ENCODE measurements at regions not wholly inside any gene's neighbourhood (a gene's known extent, or its start where the extent isn't known, plus 50 kb on each side); places are given as distances from the start of the nearest gene placed in this dataset.

DNA sequence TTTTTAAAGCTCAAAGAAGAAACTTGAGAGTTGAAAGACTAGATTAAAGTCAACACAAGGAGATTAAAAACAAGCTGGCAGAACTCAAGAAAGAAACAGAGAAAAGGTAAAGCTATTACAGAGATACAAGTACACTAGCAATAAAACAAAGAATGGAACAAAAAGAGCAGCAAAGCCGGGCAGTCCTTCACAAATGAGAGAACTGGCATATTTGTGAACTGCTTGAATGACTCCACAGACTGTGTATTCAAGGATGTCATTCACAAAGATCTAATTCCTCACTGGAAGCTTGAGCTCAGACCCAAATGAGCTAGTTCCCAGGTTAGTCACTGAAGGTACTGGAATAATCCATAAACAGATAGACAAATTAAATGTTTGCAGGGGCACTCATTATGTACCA, 318.0 kb downstream of the MYCN start:
- no peak overlapping the region for H2AFZ ChIP-seq (replicated peaks; ENCODE audit: low read length, poor library complexity)
- H3K4ac ChIP-seq (ENCODE audit: low read depth, low read length), result no peak overlapping the region
- H3K23ac ChIP-seq (ENCODE audit: low read depth, low read length), result no peak overlapping the region
- H3K4me1 ChIP-seq (ENCODE audit: control insufficient read depth, insufficient read depth, low read length), result no peaks in the 10 kb centered on the region
- no peak overlapping the region for H2BK15ac ChIP-seq (ENCODE audit: low read depth, low read length)
- no peak overlapping the region for H2AK5ac ChIP-seq (ENCODE audit: low read depth, low read length)
- H4K91ac ChIP-seq (ENCODE audit: insufficient read depth, low read depth, low read length), result no peak overlapping the region
- H3K14ac ChIP-seq (replicated peaks; ENCODE audit: low read depth, low read length), result no peak overlapping the region
- no peak overlapping the region for H4K5ac ChIP-seq (ENCODE audit: low read depth, low read length)
- H3K9me3 ChIP-seq (ENCODE audit: control insufficient read depth, insufficient read depth, low read length), result peaks cover 29% of the 10 kb centered on the region
- H3K56ac ChIP-seq (ENCODE audit: extremely low read depth, insufficient read depth, low read length), result no peak overlapping the region
- H3K27ac ChIP-seq (ENCODE audit: insufficient read depth, low read length), result no peak overlapping the region
- no peak overlapping the region for H2AK9ac ChIP-seq (replicated peaks; ENCODE audit: low read depth, low read length, poor library complexity)
- H2BK20ac ChIP-seq (ENCODE audit: low read depth, low read length), result no peak overlapping the region
- H3K79me1 ChIP-seq (ENCODE audit: low read depth in 1 of 2, low read length in 2 of 2), result no peaks in the 10 kb centered on the region
- BruUV-seq (replicated peaks), result no TSS peak
- CTCF ChIA-PET, result interaction anchor here (0.7 kb wide), 1 partner anchor 50 kb away, joined by 4 read pairs; no protein-coding TSS in a partner anchor
- no peak overlapping the region for H3K4me2 ChIP-seq (ENCODE audit: low read depth, low read length)
- no peak for TF ChIP-seq RCOR1 (IDR thresholded peaks at IDR 0.05; ENCODE audit: insufficient replicate concordance, low read length)
- TF ChIP-seq CEBPB (IDR thresholded peaks at IDR 0.05; ENCODE audit: low read depth, low read length), result no peak
- TF ChIP-seq POLR2A (IDR thresholded peaks at IDR 0.05; ENCODE audit: low read depth, low read length), result no peak
- no peak for TF ChIP-seq MXI1 (IDR thresholded peaks at IDR 0.05; ENCODE audit: borderline replicate concordance, low read depth, low read length)
- TF ChIP-seq FOS (IDR thresholded peaks at IDR 0.05; ENCODE audit: low read depth, low read length), result no peak
- no peak for TF ChIP-seq SMC3 (IDR thresholded peaks at IDR 0.05; ENCODE audit: low read depth, low read length)
- no peak for TF ChIP-seq BHLHE40 (IDR thresholded peaks at IDR 0.05; ENCODE audit: low read depth, low read length)
- TF ChIP-seq RFX5 (IDR thresholded peaks at IDR 0.05; ENCODE audit: low read depth, low read length), result no peak
- TF ChIP-seq, protein P1, sequence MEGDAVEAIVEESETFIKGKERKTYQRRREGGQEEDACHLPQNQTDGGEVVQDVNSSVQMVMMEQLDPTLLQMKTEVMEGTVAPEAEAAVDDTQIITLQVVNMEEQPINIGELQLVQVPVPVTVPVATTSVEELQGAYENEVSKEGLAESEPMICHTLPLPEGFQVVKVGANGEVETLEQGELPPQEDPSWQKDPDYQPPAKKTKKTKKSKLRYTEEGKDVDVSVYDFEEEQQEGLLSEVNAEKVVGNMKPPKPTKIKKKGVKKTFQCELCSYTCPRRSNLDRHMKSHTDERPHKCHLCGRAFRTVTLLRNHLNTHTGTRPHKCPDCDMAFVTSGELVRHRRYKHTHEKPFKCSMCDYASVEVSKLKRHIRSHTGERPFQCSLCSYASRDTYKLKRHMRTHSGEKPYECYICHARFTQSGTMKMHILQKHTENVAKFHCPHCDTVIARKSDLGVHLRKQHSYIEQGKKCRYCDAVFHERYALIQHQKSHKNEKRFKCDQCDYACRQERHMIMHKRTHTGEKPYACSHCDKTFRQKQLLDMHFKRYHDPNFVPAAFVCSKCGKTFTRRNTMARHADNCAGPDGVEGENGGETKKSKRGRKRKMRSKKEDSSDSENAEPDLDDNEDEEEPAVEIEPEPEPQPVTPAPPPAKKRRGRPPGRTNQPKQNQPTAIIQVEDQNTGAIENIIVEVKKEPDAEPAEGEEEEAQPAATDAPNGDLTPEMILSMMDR (conservative IDR thresholded peaks at IDR 0.05; ENCODE audit: low read depth, low read length), result no peak
- no peak for TF ChIP-seq MAZ (IDR thresholded peaks at IDR 0.05; ENCODE audit: borderline replicate concordance, low read depth, low read length)
- TF ChIP-seq, protein P2, sequence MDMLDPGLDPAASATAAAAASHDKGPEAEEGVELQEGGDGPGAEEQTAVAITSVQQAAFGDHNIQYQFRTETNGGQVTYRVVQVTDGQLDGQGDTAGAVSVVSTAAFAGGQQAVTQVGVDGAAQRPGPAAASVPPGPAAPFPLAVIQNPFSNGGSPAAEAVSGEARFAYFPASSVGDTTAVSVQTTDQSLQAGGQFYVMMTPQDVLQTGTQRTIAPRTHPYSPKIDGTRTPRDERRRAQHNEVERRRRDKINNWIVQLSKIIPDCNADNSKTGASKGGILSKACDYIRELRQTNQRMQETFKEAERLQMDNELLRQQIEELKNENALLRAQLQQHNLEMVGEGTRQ (IDR thresholded peaks at IDR 0.05; ENCODE audit: low read depth, low read length), result no peak
- TF ChIP-seq, protein P3, sequence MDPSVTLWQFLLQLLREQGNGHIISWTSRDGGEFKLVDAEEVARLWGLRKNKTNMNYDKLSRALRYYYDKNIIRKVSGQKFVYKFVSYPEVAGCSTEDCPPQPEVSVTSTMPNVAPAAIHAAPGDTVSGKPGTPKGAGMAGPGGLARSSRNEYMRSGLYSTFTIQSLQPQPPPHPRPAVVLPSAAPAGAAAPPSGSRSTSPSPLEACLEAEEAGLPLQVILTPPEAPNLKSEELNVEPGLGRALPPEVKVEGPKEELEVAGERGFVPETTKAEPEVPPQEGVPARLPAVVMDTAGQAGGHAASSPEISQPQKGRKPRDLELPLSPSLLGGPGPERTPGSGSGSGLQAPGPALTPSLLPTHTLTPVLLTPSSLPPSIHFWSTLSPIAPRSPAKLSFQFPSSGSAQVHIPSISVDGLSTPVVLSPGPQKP (IDR thresholded peaks at IDR 0.05; ENCODE audit: borderline replicate concordance, low read depth, low read length), result no peak
- no peak for TF ChIP-seq MAFK (IDR thresholded peaks at IDR 0.05; ENCODE audit: low read depth, low read length)
- no peak for TF ChIP-seq RAD21 (IDR thresholded peaks at IDR 0.05; ENCODE audit: low read length)
- no peak for TF ChIP-seq CHD1 (IDR thresholded peaks at IDR 0.05; ENCODE audit: low read depth, low read length)
- no peak for TF ChIP-seq NFE2L2 (IDR thresholded peaks at IDR 0.05; ENCODE audit: low read depth, low read length)
- no peak overlapping the region for H2BK5ac ChIP-seq (ENCODE audit: low read depth, low read length, poor library complexity, severe bottlenecking)
- H4K8ac ChIP-seq (ENCODE audit: low read depth in 2 of 2, low read length in 2 of 2), result no peak overlapping the region
- no peak overlapping the region for H3K4me3 ChIP-seq (ENCODE audit: insufficient read depth, low read depth, low read length)
- H3K9me1 ChIP-seq (ENCODE audit: insufficient read depth, low read length), result no peaks in the 10 kb centered on the region
- H3K27me3 ChIP-seq (ENCODE audit: control insufficient read depth, insufficient read depth, low read length), result no peaks in the 10 kb centered on the region
- dilution Hi-C loops (cut with HindIII; ENCODE audit: low sequenced_read_pairs, unreplicated experiment), result no loop called here
- H3K18ac ChIP-seq (ENCODE audit: low read depth, low read length), result no peak overlapping the region
- no peak overlapping the region for H3K9ac ChIP-seq (ENCODE audit: low read depth, low read length)
- H4K20me1 ChIP-seq (ENCODE audit: insufficient read depth, low read length), result no peaks in the 10 kb centered on the region
- POLR2A ChIA-PET (ENCODE audit: unreplicated experiment), result no interaction called here
- in situ Hi-C loops (cut with MboI; ENCODE audit: low sequenced_read_pairs), result no loop called here
- intact Hi-C loops (cut with micrococcal nuclease), result no loop called here
- ATAC-seq (ENCODE audit: low read depth) (no peak), DNase-seq (no peak)
- no peaks in the 10 kb centered on the region for H3K36me3 ChIP-seq (ENCODE audit: control insufficient read depth, insufficient read depth, low read length)
- H2BK120ac ChIP-seq (ENCODE audit: low read depth, low read length), result no peak overlapping the region
- no CpG with 5 or more reads among the region's 1 CpG for WGBS, 2 experiments (ENCODE audit: extremely low coverage in 2 of 2, insufficient read length in 1 of 2)

Data from IMR-90 (cell line).